ENCODE measurements at regions not wholly inside any gene's neighbourhood (a gene's known extent, or its start where the extent isn't known, plus 50 kb on each side); places are given as distances from the start of the nearest gene placed in this dataset.

DNA sequence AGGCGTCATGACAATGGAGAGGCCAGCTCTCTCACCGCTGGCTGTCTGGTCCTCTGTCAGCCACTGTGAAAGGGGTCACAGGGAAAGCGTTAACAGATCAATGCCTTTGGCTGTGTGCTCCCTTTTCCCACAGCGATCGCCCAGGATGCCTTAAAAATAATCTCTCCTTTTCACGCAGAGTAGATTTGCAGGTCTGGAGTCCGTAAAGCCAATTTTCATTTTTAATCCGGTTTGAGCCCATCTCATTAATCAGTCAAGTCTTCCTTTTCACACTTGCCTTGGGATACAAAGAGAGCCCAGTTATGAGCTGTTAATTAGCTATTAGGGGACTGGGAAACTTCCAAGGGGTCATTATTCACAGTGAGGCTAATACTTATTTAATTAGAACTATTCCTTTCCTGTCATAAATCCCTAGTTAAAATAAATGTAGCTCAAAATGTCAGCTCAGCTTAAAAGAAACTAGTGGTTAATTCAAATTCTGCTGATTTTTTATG lies 104.3 kb upstream of the RASGRP1 start:
- TF ChIP-seq, protein P1, sequence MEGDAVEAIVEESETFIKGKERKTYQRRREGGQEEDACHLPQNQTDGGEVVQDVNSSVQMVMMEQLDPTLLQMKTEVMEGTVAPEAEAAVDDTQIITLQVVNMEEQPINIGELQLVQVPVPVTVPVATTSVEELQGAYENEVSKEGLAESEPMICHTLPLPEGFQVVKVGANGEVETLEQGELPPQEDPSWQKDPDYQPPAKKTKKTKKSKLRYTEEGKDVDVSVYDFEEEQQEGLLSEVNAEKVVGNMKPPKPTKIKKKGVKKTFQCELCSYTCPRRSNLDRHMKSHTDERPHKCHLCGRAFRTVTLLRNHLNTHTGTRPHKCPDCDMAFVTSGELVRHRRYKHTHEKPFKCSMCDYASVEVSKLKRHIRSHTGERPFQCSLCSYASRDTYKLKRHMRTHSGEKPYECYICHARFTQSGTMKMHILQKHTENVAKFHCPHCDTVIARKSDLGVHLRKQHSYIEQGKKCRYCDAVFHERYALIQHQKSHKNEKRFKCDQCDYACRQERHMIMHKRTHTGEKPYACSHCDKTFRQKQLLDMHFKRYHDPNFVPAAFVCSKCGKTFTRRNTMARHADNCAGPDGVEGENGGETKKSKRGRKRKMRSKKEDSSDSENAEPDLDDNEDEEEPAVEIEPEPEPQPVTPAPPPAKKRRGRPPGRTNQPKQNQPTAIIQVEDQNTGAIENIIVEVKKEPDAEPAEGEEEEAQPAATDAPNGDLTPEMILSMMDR (IDR thresholded peaks at IDR 0.05): no peak
- no peak for TF ChIP-seq POLR2A (IDR thresholded peaks at IDR 0.05)

All from transverse colon (tissue), 3 donors.